ENCODE measurements at regions not wholly inside any gene's neighbourhood (a gene's known extent, or its start where the extent isn't known, plus 50 kb on each side); places are given as distances from the start of the nearest gene placed in this dataset.
"Not testable (repeated sequence)": the region's sequence is repeated elsewhere in the genome, so short reads cannot be mapped to it uniquely, and the experiment has no call there.

DNA sequence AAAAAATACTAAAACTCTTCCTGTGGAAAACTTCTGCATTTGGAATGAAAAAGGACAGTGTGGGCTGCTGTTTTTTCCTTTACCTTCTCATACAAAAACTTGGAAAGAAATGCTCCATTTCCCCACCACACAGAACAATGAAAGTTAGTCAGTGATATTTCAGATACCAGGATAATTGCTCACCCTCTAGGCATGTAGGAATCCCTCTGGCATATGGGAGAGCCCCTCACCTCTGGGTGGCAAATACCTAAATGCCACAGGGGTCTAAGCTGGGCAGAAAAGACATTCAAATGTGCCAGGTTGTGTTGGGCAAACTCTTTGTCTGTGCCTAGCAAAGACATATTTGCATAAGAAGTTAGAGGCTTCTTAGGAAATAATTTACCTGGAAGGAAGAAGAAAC, 560.3 kb upstream of the NR2F2 start:
- peak; percentile 8 for DNase-seq (ENCODE audit: unreplicated experiment)
- Mint-ChIP-seq H3K4me3 (ENCODE audit: unreplicated experiment) (no peak overlapping the region), H3K36me3 (ENCODE audit: insufficient read depth, unreplicated experiment) (no peaks in the 10 kb centered on the region), H3K9me3 (ENCODE audit: unreplicated experiment) (no peaks in the 10 kb centered on the region), H3K27me3 (ENCODE audit: insufficient read depth, unreplicated experiment) (no peaks in the 10 kb centered on the region), H3K4me1 (ENCODE audit: insufficient read depth, unreplicated experiment) (peaks cover 4% of the 10 kb centered on the region), H3K27ac (ENCODE audit: low read depth, unreplicated experiment) (no peak overlapping the region)
- ChIA-PET CTCF (no interaction called here), POLR2A (no interaction called here)
- BruUV-seq (replicated peaks), result no TSS peak
- intact Hi-C loops (cut with micrococcal nuclease), result no loop called here
- no peak for TF ChIP-seq CTCF (IDR thresholded peaks at IDR 0.05; ENCODE audit: unreplicated experiment)

- no peak for DNase-seq (ENCODE audit: unreplicated experiment)
- Mint-ChIP-seq H3K4me1 (ENCODE audit: insufficient read depth, unreplicated experiment) (peaks cover 4% of the 10 kb centered on the region), H3K4me3 (ENCODE audit: unreplicated experiment) (no peak overlapping the region), H3K9me3 (ENCODE audit: unreplicated experiment) (no peaks in the 10 kb centered on the region), H3K27me3 (ENCODE audit: insufficient read depth, unreplicated experiment) (no peaks in the 10 kb centered on the region), H3K36me3 (ENCODE audit: insufficient read depth, unreplicated experiment) (no peaks in the 10 kb centered on the region), H3K27ac (ENCODE audit: low read depth, unreplicated experiment) (no peak overlapping the region)
- intact Hi-C loops (cut with micrococcal nuclease), result no loop called here
- ChIA-PET CTCF (no interaction called here), POLR2A (no interaction called here)
- TF ChIP-seq CTCF (IDR thresholded peaks at IDR 0.05; ENCODE audit: unreplicated experiment), result no peak
- no TSS peak for BruUV-seq (replicated peaks)
These were observed 557.5 kb upstream of the NR2F2 start for GRCh38 chr15:95772982-95773381.

DNA sequence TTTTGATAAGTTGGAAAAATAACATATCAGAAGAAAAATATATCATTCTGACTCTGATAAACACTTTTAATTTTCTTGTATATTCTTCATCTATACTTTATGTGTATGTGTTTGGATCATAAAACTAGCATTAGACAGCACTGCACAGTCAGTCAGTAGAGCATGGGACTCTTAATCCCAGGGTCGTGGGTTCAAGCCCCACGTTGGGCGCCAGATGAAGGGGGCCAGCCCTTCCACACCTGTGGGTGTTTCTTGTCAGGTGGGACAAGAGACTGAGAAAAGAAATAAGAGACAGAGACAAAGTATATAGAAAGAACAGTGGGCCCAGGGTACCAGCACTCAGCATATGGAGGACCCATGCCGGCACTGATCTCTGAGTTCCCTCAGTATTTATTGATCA, 546.0 kb upstream of the NR2F2 start:
- Mint-ChIP-seq H3K9me3 (ENCODE audit: unreplicated experiment) (peaks cover 24% of the 10 kb centered on the region), H3K4me1 (ENCODE audit: insufficient read depth, unreplicated experiment) (no peaks in the 10 kb centered on the region), H3K27ac (ENCODE audit: low read depth, unreplicated experiment) (no peak overlapping the region), H3K27me3 (ENCODE audit: insufficient read depth, unreplicated experiment) (no peaks in the 10 kb centered on the region), H3K4me3 (ENCODE audit: unreplicated experiment) (no peak overlapping the region), H3K36me3 (ENCODE audit: insufficient read depth, unreplicated experiment) (no peaks in the 10 kb centered on the region)
- BruUV-seq (replicated peaks), result no TSS peak
- intact Hi-C loops (cut with micrococcal nuclease), result no loop called here
- CTCF ChIA-PET, result interaction anchor here (0.6 kb wide), 1 partner anchor 94 kb away, joined by 3 read pairs; no protein-coding TSS in a partner anchor
- POLR2A ChIA-PET, result interaction anchor here (0.7 kb wide), 1 partner anchor 31 kb away, joined by 3 read pairs; no protein-coding TSS in a partner anchor
- TF ChIP-seq CTCF (IDR thresholded peaks at IDR 0.05; ENCODE audit: unreplicated experiment), result no peak
- no peak for DNase-seq (ENCODE audit: unreplicated experiment)

DNA sequence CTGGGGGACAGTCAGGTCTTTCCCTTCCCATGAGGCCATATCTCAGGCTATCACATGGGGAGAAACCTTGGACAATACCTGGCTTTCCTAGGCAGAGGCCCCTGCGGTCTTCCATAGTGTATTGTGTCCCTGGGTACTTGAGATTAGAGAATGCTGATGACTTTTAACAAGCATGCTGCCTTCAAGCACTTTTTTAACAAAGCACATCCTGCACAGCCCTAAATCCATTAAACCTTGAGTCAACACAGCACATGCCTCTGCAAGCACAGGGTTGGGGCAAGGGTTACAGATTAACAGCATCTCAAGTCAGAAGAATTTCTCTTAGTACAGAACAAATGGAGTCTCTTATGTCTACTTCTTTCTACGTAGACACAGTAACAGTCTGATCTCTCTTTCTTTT, 545.2 kb upstream of the NR2F2 start:
- H3K27ac Mint-ChIP-seq (ENCODE audit: low read depth, unreplicated experiment); H3K27me3 Mint-ChIP-seq (ENCODE audit: insufficient read depth, unreplicated experiment); CTCF ChIA-PET; POLR2A ChIA-PET; DNase-seq (ENCODE audit: unreplicated experiment); H3K36me3 Mint-ChIP-seq (ENCODE audit: insufficient read depth, unreplicated experiment); H3K4me3 Mint-ChIP-seq (ENCODE audit: unreplicated experiment); BruUV-seq (replicated peaks); H3K4me1 Mint-ChIP-seq (ENCODE audit: insufficient read depth, unreplicated experiment); intact Hi-C loops (cut with micrococcal nuclease): not testable (repeated sequence)
- peaks cover 24% of the 10 kb centered on the region for H3K9me3 Mint-ChIP-seq (ENCODE audit: unreplicated experiment)

DNA sequence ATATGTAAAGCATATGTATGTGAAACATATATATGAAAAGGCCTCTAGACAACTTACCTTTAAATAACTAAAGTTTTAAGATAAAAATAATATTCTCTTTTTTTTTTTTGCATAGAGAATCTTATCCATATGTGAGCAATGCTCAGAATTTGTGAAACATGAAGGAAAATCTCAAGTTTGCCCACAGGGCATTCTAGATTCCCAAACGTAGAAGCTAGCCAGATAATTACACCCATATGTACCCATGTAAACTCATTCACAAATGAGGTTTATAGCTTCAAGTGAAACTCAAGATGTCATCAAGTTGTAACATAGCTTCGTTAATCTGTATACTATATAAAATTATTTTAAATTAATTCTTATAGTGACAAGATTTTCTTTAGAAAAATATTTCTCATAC, 537.3 kb upstream of the NR2F2 start:
- DNase-seq (ENCODE audit: unreplicated experiment), result no peak
- Mint-ChIP-seq H3K9me3 (ENCODE audit: unreplicated experiment) (no peaks in the 10 kb centered on the region), H3K36me3 (ENCODE audit: insufficient read depth, unreplicated experiment) (no peaks in the 10 kb centered on the region), H3K27ac (ENCODE audit: low read depth, unreplicated experiment) (no peak overlapping the region), H3K4me3 (ENCODE audit: unreplicated experiment) (no peak overlapping the region), H3K4me1 (ENCODE audit: insufficient read depth, unreplicated experiment) (no peaks in the 10 kb centered on the region), H3K27me3 (ENCODE audit: insufficient read depth, unreplicated experiment) (no peaks in the 10 kb centered on the region)
- ChIA-PET CTCF (interaction anchor here (0.6 kb wide), 1 partner anchor 858 kb away, joined by 3 read pairs; no protein-coding TSS in a partner anchor), POLR2A (no interaction called here)
- TF ChIP-seq CTCF (IDR thresholded peaks at IDR 0.05; ENCODE audit: unreplicated experiment), result no peak
- intact Hi-C loops (cut with micrococcal nuclease), result no loop called here
- no TSS peak for BruUV-seq (replicated peaks)

Measured in MCF 10A (cell line).